Astrocyte (in vitro differentiated cells and primary cell): ENCODE measurements at regions not wholly inside any gene's neighbourhood (a gene's known extent, or its start where the extent isn't known, plus 50 kb on each side); places are given as distances from the start of the nearest gene placed in this dataset.

Source experiments
- DNase-seq: peaks from one replicate; pipeline ENCODE4 v3.0.0-alpha.2; 2010; ENCODE audit warnings: low read depth
- FAIRE-seq: peaks from 2 replicates; lab custom pipeline; 2011; peaks lifted over from hg19 to GRCh38; lab: Jason Lieb, UNC
- H2AFZ ChIP-seq: 2 replicates; pipeline ENCODE4 v1.6.0; 2012; ENCODE audit warnings: low read depth, low read length, inconsistent platforms
- H3K27ac ChIP-seq: 2 replicates; pipeline ENCODE4 v1.5.1; 2011; ENCODE audit warnings: low read depth, low read length, inconsistent platforms
- H3K27me3 ChIP-seq: 2 replicates; pipeline ENCODE4 v1.6.0; 2011; ENCODE audit warnings: low read length, inconsistent platforms; ENCODE audit not compliant: insufficient read depth
- H3K36me3 ChIP-seq: 2 replicates; pipeline ENCODE4 v1.5.1; 2011; ENCODE audit warnings: low read length, inconsistent platforms; ENCODE audit not compliant: insufficient read depth
- H3K4me1 ChIP-seq: 2 replicates; pipeline ENCODE4 v1.5.1; 2011; ENCODE audit warnings: low read length, inconsistent platforms; ENCODE audit not compliant: insufficient read depth
- H3K4me2 ChIP-seq: 2 replicates; pipeline ENCODE4 v1.6.0; 2012; ENCODE audit warnings: low read length, inconsistent platforms
- H3K4me3 ChIP-seq: 2 replicates; pipeline ENCODE4 v1.5.1; 2011; ENCODE audit warnings: low read depth, mild to moderate bottlenecking, low read length, inconsistent platforms; ENCODE audit not compliant: insufficient read depth
- H3K79me2 ChIP-seq: 2 replicates; pipeline ENCODE4 v1.6.0; 2012; ENCODE audit warnings: mild to moderate bottlenecking, low read length, inconsistent platforms; ENCODE audit not compliant: insufficient read depth
- H3K9ac ChIP-seq: 2 replicates; pipeline ENCODE4 v1.6.0; 2012; ENCODE audit warnings: mild to moderate bottlenecking, low read length, inconsistent platforms
- H3K9me3 ChIP-seq: 2 replicates; pipeline ENCODE4 v1.5.1; 2012; ENCODE audit warnings: low read depth, mild to moderate bottlenecking, low read length, inconsistent platforms; ENCODE audit not compliant: insufficient read depth
- H4K20me1 ChIP-seq: 2 replicates; pipeline ENCODE4 v1.6.0; 2012; ENCODE audit warnings: low read length, inconsistent platforms; ENCODE audit not compliant: insufficient read depth
- H3K27ac Mint-ChIP-seq: one replicate; pipeline ENCODE4 v1.8.0; 2021; ENCODE audit warnings: mild to moderate bottlenecking, mixed read lengths; ENCODE audit not compliant: unreplicated experiment
- H3K27me3 Mint-ChIP-seq: one replicate; pipeline ENCODE4 v1.8.0; 2021; ENCODE audit warnings: low read depth, mixed read lengths; ENCODE audit not compliant: unreplicated experiment
- H3K36me3 Mint-ChIP-seq: one replicate; pipeline ENCODE4 v1.8.0; 2021; ENCODE audit warnings: low read depth, mixed read lengths; ENCODE audit not compliant: unreplicated experiment
- H3K4me1 Mint-ChIP-seq: one replicate; pipeline ENCODE4 v1.8.0; 2021; ENCODE audit warnings: low read depth, mixed read lengths; ENCODE audit not compliant: unreplicated experiment
- H3K4me3 Mint-ChIP-seq: one replicate; pipeline ENCODE4 v1.8.0; 2021; ENCODE audit warnings: mild to moderate bottlenecking, moderate library complexity, mixed read lengths; ENCODE audit not compliant: unreplicated experiment
- H3K9me3 Mint-ChIP-seq: one replicate; pipeline ENCODE4 v1.8.0; 2021; ENCODE audit warnings: mild to moderate bottlenecking, mixed read lengths; ENCODE audit not compliant: unreplicated experiment
- CTCF ChIP-seq: IDR thresholded peaks from 2 replicates; pipeline ENCODE4 v1.5.1; 2011; ENCODE audit warnings: low read depth, mild to moderate bottlenecking, inconsistent platforms, low read length, moderate library complexity; ENCODE audit not compliant: insufficient read depth
- EZH2 ChIP-seq: IDR thresholded peaks from 2 replicates; pipeline ENCODE4 v1.6.1; 2012; ENCODE audit warnings: mild to moderate bottlenecking, low read length, inconsistent platforms; ENCODE audit not compliant: insufficient read depth

- no peak for TF ChIP-seq EZH2
- no peak for TF ChIP-seq CTCF
- no peak for DNase-seq
- peaks cover 2% of the 10 kb centered on the region for H3K27me3 Mint-ChIP-seq
These were observed 94.0 kb downstream of the AQP4 start for GRCh38 chr18:26771524-26771923.

GRCh38 chr18:26768385-26768784 lies 97.1 kb downstream of the AQP4 start:
- Mint-ChIP-seq H3K4me1 (no peaks in the 10 kb centered on the region), H3K9me3 (peaks cover 3% of the 10 kb centered on the region), H3K36me3 (no peaks in the 10 kb centered on the region), H3K4me3 (no peak overlapping the region), H3K27ac (no peak overlapping the region), H3K27me3 (peaks cover 8% of the 10 kb centered on the region)
- H3K36me3 ChIP-seq = no peaks in the 10 kb centered on the region
- no peak overlapping the region for H3K4me3 ChIP-seq
- no peaks in the 10 kb centered on the region for H3K27me3 ChIP-seq
- no peak overlapping the region for H3K9ac ChIP-seq
- H3K4me1 ChIP-seq = no peaks in the 10 kb centered on the region
- no peaks in the 10 kb centered on the region for H3K79me2 ChIP-seq
- H3K27ac ChIP-seq = no peak overlapping the region
- H3K9me3 ChIP-seq = no peaks in the 10 kb centered on the region
- H4K20me1 ChIP-seq = no peaks in the 10 kb centered on the region
- no peak overlapping the region for H3K4me2 ChIP-seq
- no peak for TF ChIP-seq CTCF
- TF ChIP-seq EZH2 = no peak
- no peak for DNase-seq
- no peak for FAIRE-seq
- H2AFZ ChIP-seq = no peak overlapping the region

More at GRCh38 chr18:26771524-26771923, 94.0 kb downstream of the AQP4 start:
- Mint-ChIP-seq H3K4me3 (no peak overlapping the region), H3K36me3 (no peaks in the 10 kb centered on the region), H3K4me1 (no peaks in the 10 kb centered on the region), H3K9me3 (peaks cover 3% of the 10 kb centered on the region), H3K27ac (no peak overlapping the region)
- Histone ChIP-seq H3K9me3 (no peaks in the 10 kb centered on the region), H3K9ac (no peak overlapping the region), H3K36me3 (no peaks in the 10 kb centered on the region), H3K27ac (no peak overlapping the region), H3K4me3 (no peak overlapping the region), H3K27me3 (no peaks in the 10 kb centered on the region), H3K4me1 (no peaks in the 10 kb centered on the region), H4K20me1 (no peaks in the 10 kb centered on the region), H3K4me2 (no peak overlapping the region), H3K79me2 (no peaks in the 10 kb centered on the region), H2AFZ (no peak overlapping the region)
- no peak for FAIRE-seq

GRCh38 chr18:26765498-26765897 lies 100.0 kb downstream of the AQP4 start:
- H3K4me1 Mint-ChIP-seq = no peaks in the 10 kb centered on the region
- Histone ChIP-seq H3K9ac (no peak overlapping the region), H3K36me3 (no peaks in the 10 kb centered on the region), H3K4me2 (no peak overlapping the region), H2AFZ (no peak overlapping the region), H3K4me3 (no peak overlapping the region), H4K20me1 (no peaks in the 10 kb centered on the region), H3K27ac (no peak overlapping the region), H3K27me3 (no peaks in the 10 kb centered on the region), H3K4me1 (no peaks in the 10 kb centered on the region), H3K79me2 (no peaks in the 10 kb centered on the region), H3K9me3 (no peaks in the 10 kb centered on the region)
- H3K36me3 Mint-ChIP-seq = no peaks in the 10 kb centered on the region
- H3K27ac Mint-ChIP-seq = no peak overlapping the region
- H3K9me3 Mint-ChIP-seq = peaks cover 3% of the 10 kb centered on the region
- DNase-seq (no peak), FAIRE-seq (no peak)
- H3K4me3 Mint-ChIP-seq = no peak overlapping the region
- H3K27me3 Mint-ChIP-seq = peaks cover 5% of the 10 kb centered on the region
- TF ChIP-seq EZH2 (no peak), CTCF (no peak)
